ENCODE measurements at regions not wholly inside any gene's neighbourhood (a gene's known extent, or its start where the extent isn't known, plus 50 kb on each side); places are given as distances from the start of the nearest gene placed in this dataset.
"Not testable (repeated sequence)": the region's sequence is repeated elsewhere in the genome, so short reads cannot be mapped to it uniquely, and the experiment has no call there.

DNA sequence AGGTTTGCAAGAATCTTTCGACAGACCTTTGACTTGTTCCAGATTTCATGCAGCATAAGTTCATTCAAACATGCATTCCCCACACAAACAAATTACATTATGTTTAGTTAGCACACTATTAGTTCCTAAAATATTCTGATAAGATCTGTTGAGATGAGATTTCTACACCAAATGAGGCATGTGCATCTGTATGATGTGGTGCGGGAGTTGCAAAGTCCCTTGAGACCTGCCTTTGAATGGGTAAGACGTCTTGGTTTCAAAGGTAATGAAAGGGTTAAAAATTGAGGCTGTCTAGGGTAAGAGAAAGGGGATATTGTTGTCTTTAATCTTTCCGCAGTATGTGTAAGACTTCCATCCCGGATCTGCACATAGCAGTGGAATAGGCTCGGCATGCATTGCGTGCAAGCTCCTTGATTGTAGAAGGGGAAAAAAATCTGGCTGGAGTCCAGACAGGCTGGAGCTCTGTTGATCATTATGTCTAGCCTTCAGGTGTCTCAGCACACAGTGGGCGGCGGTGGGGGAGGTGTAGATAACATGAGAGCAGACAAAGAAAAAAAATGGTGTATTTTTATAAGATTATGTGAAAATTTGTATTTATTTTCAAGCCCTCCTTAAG is 296.6 kb downstream of the PTPRC start:
- DNase-seq = peak; percentile 55

DNA sequence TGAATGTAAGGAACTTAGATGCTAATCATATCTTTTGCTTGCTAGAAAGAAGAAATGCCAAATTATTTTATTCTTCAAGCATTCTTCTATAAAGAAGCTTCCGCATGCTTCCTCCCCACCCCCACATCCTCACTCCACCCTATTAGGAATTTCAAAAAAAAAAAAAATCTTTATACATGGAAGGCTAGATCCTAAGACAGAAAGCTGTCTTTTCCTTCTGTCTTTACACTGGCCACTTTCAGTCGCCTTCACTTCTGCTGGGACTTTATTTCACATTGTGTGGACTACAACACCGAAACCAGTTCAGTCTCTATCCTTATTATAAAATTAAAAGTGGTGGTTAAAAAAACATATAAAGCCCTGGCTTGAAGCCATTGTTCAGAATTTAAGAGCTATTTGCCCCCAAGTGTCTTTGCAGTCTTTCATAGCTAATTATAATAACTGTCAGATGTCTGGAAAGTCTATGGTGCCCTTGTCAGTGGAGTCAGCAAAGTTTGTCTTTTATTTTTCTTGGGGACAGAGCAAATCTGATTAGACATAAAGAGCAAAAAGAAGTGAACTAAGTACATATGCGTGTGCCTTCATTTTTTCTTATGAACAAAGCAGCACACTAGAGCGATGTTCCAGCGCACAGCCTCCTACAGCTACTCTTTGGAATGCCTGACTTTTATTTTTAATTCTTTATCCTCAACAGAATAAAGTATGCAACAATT is 297.7 kb downstream of the PTPRC start:
- no peak for DNase-seq

DNA sequence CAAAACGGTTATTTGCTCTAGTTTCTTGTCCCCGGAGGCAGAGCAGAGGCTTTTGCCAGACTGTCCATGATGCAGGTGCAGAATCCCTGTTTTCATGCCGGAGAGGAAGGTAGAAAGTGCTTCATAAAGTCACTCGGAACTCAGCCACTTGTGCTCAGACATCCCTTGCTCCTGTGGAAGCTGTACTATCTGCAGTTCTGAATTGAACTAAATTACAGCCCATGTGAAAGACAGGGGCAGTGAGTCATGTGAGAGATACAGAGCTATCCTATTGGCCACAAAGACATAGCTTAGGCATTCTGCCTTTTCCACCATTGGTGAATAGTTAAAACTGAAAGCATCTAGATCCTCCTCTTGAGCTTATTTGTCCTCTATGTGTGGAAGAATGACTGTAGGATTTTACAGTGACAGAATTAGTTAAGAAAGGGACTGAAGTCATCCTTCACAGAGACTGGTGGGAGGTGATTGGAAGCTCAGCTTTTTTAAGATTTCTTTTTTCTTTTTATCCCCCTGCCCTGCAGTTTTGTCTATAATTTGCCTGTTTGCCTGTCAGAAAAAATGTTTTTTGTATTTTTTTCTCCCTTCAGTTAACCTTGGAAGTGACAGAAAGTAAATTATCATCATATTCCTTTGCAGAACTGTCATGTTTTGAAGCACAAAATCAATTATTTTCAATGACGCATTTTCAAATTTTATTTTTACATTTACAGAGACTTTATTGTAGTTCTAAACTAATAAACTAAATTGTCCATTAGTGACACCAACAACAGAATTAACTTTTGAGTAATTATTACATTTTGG is 298.6 kb downstream of the PTPRC start:
- DNase-seq = peak; percentile 77

DNA sequence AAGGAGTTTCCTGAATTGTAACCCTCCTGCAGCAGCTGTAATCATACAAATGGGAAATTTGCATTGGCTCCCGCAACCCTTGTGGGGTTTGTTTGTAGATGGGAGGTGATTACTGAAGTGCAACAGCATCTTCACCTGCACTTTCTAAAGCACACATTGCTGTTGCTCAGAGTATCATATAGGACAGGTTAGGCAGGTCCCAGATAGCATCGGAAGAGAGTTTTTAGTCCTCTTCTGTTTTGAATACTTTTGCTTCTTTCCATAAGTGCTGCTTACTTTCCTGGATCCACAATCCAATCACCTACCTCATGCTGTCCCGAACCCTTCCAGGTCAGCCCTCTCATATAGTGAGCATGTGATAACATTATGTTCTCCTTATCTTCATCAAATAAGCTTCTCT is 300.4 kb downstream of the PTPRC start:
- no peak for DNase-seq

DNA sequence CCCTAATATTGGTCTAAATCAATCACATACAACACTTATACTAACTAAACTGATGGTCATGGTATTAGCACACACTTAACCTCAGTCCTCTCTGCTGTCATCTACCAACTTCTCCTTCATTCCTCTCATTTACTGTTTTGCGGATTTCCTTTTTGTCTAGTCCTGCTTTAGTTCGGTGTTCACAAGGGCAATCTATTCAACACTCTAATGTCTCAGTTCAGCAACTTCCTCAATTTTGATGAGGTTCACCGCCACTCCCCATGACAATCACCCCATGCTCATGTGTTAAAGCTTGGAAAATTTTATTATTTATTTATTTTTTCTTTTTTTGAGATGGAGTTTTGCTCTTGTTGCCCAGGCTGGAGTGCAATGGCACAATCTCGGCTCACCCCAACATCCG is 301.1 kb downstream of the PTPRC start:
- DNase-seq = no peak

DNA sequence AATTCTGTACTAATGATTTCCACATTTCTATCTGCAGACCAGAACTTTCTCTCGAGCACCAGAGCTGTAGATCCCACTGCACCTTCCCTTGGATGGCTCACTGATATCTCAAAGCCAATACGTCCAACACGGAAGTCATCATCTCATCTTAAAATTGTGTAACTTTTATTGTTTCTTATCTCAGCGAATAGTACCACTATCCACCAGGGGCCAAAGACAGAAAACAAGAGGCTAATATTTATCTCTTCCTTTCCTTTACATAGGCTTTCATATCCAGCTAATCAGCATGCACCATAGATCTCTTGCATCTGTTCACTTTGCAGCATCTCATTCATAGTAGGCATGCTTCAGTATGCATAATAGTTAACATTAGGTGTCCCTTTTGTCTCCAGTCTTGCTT is 303.6 kb downstream of the PTPRC start:
- no peak for DNase-seq

DNA sequence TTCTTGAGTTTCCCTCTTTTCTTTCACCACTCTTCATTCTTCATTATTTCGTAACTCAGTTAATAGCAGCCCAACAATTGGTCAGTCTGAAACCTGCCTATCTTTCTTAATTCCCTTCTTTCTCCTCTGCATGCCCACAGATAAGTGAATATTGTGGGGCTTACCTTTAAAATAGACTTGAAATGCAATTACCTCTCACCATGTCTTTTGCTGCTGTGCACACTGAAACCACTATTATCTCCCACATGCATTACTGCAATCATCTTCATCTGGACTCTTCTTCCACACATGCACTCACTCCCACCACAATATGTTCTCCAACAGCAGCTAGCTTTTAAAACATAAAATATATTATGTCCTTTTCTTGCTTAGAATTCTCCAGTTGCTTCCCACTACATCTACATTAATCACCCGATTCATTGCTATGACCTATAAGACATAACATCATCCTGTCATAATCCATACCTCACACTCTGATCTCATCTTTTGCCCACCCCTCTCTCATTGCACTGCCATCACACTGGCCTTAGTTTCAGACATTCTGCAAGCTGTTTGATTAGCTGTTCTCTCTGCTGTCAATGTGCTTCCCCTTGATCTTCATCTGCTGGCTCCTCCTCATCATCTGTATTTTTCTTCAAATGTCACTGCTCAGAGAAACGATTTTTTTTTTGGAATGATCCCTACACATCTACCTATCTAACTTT is 304.8 kb downstream of the PTPRC start:
- DNase-seq = no peak

DNA sequence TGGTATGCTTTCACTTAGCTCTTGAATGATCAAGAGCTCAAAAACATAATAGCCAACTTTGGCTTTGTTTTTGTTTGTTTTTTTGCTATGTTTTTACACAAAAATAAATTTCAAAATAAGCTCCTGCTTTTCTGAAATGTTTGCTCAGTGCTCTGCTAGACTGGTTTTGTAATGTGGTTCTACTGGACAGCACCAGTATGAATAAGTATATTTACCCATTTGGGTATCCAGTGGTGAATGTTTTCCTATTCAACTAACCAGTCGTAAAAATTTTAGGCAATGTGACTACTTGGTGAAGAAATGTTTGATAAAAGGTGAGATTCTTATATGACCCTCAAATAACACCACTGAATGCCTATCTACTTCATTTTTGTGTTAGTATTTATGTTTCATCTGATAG is 308.6 kb downstream of the PTPRC start:
- DNase-seq = no peak

DNA sequence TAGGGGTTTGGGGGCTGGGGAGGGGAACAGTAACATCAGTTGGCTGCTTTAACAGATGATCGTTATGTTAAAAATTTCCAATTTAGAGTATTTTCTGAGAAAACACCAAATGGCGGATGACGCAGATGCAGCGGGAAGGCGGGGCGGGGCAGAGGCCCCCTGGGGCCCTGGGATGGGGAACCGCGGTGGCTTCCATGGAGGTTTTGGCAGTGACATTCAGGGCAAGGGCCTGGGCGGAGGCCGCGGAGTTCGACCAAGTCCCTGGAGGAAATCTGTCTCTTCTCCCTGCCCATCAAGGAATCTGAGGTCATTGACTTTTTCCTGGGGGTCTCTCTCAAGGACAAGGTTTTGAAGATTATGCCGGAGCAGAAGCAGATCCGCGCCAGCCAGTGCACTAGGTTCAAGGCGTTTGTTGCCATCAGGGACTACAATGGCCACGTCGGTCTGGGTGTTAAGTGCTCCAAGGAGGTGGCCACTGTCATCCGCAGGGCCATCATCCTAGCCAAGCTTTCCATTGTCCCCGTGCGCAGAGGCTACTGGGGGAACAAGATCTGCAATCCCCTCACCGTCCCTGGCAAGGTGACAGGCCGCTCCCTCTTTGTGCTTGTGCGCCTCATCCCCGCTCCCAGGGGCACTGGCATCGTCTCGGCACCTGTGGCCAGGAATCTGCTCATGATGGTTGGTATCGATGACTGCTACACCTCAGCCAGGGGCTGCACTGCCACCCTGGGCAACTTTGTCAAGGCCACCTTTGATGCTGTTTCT is 310.2 kb downstream of the PTPRC start:
- no peak for DNase-seq

DNA sequence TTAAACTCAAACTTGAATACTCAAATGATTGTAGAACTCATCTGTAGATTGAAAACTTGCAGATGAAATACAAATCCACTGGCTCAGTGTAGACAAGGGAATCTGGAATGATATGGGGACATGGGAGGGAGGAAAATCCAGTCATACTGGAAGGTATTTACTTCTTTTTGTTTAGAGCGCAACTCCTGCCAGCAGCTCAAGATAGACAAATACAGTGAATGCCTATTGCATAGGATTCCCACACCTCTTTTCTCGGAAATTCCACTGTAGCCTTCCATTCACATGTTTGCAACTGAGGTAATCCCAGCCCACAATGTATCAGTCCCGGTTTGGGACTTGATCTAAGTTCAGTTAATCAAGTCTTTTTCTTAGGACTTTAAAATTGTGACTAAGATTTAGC is 311.2 kb downstream of the PTPRC start:
- DNase-seq = no peak

DNA sequence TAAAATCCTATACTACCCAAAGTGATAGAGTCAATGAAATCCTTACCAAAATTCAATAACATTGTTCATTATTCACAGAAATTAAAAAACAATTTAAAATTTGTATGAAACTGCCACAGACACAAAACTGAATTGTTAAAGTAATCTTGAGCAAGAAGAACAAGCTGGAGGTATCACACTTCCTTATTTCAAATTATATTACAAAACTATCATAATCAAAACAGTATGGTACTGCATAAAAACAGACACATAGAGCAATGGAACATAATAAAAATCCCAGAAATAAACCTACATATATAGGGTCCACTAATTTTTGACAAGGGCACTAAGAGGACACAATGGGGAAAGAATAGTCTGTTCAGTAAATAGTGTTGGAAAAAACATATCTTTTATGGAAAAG is 316.2 kb downstream of the PTPRC start:
- no peak for DNase-seq

DNA sequence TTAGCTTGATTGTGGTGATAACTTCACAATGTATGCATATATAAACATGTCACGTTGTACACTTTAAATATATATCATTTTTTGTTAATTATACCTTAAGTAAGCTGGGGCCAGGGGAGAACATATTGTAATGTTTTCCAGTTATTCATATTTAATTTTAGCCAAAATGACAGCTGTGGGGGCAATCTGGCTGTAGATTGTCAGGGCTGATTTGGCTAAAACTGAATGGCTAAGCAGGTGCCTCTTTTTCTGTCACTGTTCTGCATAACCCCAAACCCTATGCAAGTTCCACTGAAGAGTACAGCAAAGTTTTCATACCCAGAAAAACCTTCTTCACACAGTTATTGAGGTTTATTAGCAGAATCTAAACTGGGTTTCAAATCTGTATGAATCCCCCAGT is 318.2 kb downstream of the PTPRC start:
- no peak for DNase-seq

DNA sequence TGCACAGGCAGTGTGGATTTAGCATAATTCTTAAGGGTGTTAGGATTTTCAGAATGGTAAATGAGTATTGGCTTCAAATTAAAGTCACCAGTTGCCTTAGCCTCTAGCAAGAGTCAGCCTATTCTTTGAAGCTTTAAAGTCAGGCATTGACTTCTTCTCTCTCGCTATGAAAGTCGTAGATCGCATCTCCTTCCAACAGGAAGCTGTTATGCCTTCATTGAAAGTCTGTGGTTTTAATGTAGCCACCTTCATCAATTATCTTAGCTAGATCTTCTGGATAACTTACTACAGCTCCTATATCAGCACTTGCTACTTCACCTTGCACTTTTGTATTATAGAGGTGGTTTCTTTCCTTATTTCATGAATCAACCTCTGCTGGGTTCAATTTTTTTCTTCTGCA is 320.2 kb downstream of the PTPRC start:
- DNase-seq = peak; percentile 25

DNA sequence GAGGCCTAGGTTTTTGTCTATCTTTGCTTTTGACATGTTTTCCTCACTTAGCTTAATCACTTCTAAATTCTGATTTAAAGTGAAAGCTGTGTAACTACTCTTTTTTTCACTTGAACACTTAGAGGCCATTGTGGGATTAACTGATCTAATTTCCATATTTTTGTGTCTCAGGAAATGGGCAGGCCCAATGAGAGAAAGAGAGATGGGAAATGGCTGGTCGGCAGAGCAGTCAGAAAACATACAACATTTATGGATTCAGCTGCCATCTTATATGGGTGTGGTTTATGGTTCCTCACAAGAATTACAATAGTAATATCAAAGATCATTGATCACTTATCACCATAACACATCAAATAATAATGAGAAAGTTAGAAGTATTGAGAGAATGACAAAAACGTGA is 320.8 kb downstream of the PTPRC start:
- DNase-seq = no peak

DNA sequence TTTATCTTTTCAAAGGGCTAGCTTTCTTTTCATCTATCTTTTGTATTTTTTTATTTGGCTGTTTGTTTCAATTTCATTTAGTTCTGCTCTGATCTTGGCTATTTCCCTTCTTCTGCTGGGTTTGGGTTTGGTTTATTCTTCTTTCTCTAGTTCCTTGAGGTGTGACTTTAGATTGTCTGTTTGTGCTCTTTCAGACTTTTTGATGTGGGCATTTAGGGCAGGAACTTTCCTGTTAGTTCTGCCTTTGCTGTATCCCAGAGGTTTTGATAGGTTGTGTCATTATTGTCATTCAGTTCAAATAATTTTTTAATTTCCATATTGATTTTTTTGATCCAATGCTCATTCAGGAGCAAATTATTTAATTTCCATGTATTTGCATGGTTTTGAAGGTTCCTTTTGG is 325.0 kb downstream of the PTPRC start:
- not testable (repeated sequence) for DNase-seq

DNA sequence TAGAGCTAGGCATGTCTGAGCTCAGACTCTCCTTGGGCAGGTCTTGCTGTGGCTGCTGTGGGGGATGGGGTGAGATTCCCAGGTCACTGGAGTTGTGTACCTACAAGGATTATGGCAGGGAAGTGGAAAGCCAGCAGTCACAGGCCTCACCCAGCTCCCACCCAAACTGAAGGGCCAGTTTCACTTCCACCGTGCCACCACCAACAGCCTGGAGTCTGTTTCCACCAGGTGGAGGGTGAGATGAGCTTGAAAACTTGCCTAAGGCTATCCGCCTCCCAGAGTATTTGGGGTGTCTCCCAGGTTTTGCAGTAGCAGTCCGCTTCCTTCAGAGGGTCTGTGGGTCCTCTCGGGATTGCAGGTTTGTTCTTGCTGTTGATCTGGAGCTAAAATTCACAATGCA is 327.7 kb downstream of the PTPRC start:
- DNase-seq = no peak

DNA sequence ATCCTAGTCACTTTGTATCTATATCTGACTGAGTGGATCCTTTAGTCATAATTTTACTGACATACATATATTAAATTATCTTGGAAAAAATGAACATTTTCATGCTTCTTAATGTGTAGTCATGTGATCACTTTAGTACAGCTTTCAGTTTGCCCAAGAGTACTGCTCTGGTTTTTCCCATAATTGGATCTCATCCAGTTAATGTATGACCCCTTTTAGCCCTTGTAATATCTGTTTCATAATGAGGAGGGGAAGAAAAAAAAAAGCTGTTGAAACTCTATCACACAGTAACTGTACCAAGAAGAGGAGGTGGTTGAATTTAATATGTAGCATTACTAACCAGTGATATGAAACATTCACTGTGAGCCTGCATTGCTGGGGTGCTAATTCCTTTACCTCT is 328.7 kb downstream of the PTPRC start:
- DNase-seq = no peak

DNA sequence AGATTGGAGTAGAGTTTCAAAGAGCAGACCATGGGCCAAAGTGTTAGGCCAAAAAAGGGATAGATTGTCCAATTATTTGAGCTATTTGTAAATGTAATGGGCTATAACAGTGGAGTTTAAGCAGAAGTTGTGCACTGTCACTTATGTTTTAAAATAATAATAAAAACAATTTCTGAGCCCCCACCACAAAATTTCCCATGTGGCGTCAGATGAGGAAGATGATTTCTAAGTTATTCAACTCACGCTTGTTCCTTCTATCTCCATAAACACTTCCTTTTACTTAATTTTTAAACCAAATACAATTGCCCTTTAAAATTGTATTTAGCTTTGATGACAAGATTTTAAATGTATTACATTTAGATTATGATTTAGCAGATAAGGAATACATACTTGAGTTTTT is 330.0 kb downstream of the PTPRC start:
- DNase-seq = no peak

DNA sequence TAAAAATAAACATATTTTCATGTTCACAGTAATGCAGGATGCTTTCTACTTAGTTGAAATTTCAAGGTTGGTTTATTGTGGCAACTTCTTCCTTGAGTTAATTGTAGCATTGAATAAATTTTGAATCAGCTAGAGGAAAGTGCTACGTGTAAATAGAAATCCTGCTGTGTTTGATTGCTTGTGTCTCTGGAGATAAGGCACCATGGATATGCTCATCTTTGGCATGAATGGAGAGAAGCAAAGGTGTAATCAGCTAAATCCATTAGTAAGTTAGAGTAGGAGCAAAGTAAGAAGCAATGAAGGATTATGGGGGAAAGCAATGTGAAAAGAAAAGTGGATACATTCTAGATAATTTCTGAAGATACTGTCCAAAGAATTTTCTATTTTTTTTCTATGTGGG is 331.1 kb downstream of the PTPRC start:
- DNase-seq = no peak

DNA sequence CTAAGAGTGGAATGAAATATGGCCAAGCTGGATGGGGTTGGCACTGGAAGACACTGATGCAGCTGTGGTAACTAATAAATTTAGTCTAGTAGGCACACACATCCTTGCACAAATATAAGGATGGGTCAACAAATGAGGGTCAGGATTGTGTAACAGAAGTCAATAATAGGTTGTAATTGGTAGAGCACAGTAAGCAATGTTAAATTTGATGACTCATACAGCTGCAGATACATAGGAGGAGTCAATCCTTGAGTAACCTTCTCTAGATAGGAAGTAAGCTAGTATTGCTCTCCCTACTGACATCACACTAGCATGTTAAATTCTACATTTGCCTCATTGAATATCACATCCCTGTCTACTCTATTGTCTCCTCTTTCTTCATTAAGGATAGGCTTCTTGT is 332.1 kb downstream of the PTPRC start:
- DNase-seq = no peak

DNA sequence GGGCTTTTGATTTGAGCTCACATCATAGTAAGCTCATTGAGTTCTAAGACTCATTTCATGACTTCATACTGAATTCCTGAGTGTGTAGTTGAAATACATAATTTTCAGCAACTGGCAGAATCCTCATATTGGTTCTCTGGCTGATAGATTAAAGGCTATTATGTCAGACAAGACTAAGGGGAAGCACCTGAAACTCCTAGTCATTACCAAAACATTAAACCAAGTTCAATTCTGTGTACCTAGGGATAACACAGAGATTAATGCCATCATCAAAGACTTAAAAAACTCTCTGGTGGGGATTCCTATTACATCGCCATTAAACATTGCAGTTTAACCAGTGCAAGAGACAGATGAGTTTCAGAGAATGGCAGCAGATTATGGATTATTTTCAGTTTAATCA is 339.1 kb downstream of the PTPRC start:
- no peak for DNase-seq

DNA sequence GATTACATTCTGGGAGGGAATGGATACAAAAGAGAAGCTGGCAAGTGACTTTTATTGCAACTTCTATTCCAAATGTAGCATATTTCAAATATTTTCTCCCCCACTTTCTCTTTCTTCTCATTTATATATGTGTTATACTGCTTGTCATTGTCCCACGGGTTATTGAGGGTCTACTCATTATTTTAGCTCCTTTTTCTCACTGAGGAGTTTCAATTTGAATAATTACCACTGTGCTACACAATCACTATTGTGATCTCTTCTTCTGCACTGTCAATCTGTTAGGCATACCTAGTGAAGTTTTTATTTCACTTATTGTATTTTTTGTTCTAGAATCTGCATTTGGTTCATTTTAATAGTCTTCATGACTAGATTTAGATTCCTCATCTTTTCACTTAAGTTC is 339.7 kb downstream of the PTPRC start:
- DNase-seq = no peak

DNA sequence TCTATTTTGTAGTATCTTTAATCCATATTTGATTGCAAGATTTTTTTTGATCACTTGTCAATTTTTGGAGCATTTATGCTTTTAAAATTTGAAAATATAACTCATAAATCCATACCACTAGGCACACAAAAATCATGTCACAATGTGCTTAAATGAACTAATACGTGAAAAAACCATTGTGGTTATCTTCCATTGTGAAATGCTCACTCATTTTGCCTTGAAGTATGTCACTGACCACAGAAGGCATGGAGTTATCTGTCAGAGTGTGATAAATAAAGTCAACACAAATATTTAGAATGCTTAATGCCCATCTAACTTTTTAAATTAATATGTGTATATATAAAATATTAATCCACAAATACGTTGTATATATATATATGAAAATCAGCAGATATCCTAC is 347.2 kb downstream of the PTPRC start:
- no peak for DNase-seq

Measured in CD4-positive, alpha-beta T cell treated with Interleukin-10 for 1 hour (primary cell).